ENCODE measurements at regions not wholly inside any gene's neighbourhood (a gene's known extent, or its start where the extent isn't known, plus 50 kb on each side); places are given as distances from the start of the nearest gene placed in this dataset.

GRCh38 chr16:5560084-5560483 lies 462.5 kb upstream of the EEF2KMT start:
- TF ChIP-seq, protein P1, sequence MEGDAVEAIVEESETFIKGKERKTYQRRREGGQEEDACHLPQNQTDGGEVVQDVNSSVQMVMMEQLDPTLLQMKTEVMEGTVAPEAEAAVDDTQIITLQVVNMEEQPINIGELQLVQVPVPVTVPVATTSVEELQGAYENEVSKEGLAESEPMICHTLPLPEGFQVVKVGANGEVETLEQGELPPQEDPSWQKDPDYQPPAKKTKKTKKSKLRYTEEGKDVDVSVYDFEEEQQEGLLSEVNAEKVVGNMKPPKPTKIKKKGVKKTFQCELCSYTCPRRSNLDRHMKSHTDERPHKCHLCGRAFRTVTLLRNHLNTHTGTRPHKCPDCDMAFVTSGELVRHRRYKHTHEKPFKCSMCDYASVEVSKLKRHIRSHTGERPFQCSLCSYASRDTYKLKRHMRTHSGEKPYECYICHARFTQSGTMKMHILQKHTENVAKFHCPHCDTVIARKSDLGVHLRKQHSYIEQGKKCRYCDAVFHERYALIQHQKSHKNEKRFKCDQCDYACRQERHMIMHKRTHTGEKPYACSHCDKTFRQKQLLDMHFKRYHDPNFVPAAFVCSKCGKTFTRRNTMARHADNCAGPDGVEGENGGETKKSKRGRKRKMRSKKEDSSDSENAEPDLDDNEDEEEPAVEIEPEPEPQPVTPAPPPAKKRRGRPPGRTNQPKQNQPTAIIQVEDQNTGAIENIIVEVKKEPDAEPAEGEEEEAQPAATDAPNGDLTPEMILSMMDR (IDR thresholded peaks at IDR 0.05; ENCODE audit: insufficient read depth, low read depth, low read length, missing control alignments): no peak
- no peak overlapping the region for H3K4me3 ChIP-seq (ENCODE audit: low read length)
- DNase-seq (ENCODE audit: low read depth): no peak

GRCh38 chr16:5557966-5558365 lies 460.4 kb upstream of the EEF2KMT start:
- TF ChIP-seq, protein P1 (IDR thresholded peaks at IDR 0.05; ENCODE audit: insufficient read depth, low read depth, low read length, missing control alignments): no peak
- H3K4me3 ChIP-seq (ENCODE audit: low read length): no peak overlapping the region
- no peak for DNase-seq (ENCODE audit: low read depth)

DNA sequence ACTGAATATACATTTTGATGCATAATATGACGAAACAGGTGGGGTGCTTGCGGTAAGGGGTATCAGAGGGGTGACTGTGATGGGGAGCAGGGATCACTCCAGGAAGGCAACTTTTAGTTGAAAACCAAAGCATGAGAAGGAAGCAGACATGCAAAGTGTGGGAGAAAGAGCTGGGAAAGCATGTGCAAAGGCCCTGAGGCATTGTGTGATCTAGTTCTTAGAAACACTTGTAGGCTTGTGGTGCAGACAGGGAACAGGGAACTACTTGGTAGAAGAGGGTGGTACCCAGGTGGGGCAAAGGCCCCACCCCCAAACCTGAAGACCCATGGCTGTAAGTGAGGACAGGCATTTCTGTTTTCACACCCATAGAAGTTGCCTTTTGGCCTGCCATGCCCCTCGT lies 459.9 kb upstream of the EEF2KMT start:
- no peak for DNase-seq (ENCODE audit: low read depth)
- TF ChIP-seq, protein P1 (IDR thresholded peaks at IDR 0.05; ENCODE audit: insufficient read depth, low read depth, low read length, missing control alignments): no peak
- H3K4me3 ChIP-seq (ENCODE audit: low read length): no peak overlapping the region

- DNase-seq (ENCODE audit: low read depth): no peak
- TF ChIP-seq, protein P1 (IDR thresholded peaks at IDR 0.05; ENCODE audit: insufficient read depth, low read depth, low read length, missing control alignments): no peak
- H3K4me3 ChIP-seq (ENCODE audit: low read length): no peak overlapping the region
These were observed 458.7 kb upstream of the EEF2KMT start for GRCh38 chr16:5556158-5556810.

- no peak for DNase-seq (ENCODE audit: low read depth)
- TF ChIP-seq, protein P1 (IDR thresholded peaks at IDR 0.05; ENCODE audit: insufficient read depth, low read depth, low read length, missing control alignments): no peak
- H3K4me3 ChIP-seq (ENCODE audit: low read length): no peak overlapping the region
These were observed 454.3 kb upstream of the EEF2KMT start for GRCh38 chr16:5551909-5552308.

- TF ChIP-seq, protein P1 (IDR thresholded peaks at IDR 0.05; ENCODE audit: insufficient read depth, low read depth, low read length, missing control alignments): no peak
- DNase-seq (ENCODE audit: low read depth): no peak
- H3K4me3 ChIP-seq (ENCODE audit: low read length): no peak overlapping the region
These were observed 452.2 kb upstream of the EEF2KMT start for GRCh38 chr16:5549802-5550201.

DNA sequence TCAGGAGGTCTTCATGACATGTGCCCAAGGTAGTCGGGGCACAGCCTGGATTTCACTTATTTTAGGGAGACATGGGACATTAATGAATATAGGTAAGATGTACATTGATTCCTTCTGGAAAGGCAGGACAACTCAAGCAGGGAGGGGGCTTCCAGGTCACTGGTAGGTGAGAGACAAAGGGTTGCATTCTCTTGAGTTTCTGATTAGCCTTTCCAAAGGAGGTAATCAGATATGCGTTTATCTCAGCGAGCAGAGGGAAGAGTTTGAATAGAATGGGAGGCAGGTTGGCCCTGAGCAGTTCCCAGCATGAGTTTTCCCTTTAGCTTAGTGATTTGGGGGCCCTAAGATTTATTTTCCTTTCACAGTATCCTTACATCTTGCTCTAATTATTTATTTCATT lies 443.8 kb upstream of the EEF2KMT start:
- no peak overlapping the region for H3K4me3 ChIP-seq (ENCODE audit: low read length)
- DNase-seq (ENCODE audit: low read depth): no peak
- TF ChIP-seq, protein P1 (IDR thresholded peaks at IDR 0.05; ENCODE audit: insufficient read depth, low read depth, low read length, missing control alignments): no peak

Data from epithelial cell of esophagus (primary cell).